ENCODE measurements at regions not wholly inside any gene's neighbourhood (a gene's known extent, or its start where the extent isn't known, plus 50 kb on each side); places are given as distances from the start of the nearest gene placed in this dataset.

DNA sequence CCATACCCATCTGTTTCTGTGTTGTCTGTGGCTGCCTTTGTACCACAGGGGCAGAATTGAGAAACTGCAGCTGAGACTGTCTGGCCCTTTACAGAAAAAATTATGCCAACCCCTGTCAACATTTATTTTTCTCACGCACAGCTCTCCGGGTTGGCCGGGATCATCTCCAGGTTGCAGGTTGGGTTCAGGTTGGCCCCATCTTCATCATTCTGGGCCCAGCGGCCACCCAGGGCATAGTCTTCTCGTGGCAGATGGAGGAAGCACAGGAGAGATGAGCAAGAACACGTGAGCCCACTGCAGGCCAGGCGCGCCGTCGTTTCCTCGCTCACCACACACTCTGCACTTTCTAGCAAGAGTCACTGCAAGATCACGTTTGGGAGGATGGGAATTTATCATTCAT, 66.1 kb upstream of the SEC14L1 start:
- Histone ChIP-seq H3K9me3 (no peaks in the 10 kb centered on the region), H3K27ac (no peak overlapping the region), H3K4me3 (no peak overlapping the region), H3K27me3 (no peaks in the 10 kb centered on the region), H3K36me3 (no peaks in the 10 kb centered on the region), H3K4me1 (no peaks in the 10 kb centered on the region)
- intact Hi-C loops (cut with DNase I), result no loop called here
- ATAC-seq (no peak), DNase-seq (no peak)
- TF ChIP-seq, protein P1, sequence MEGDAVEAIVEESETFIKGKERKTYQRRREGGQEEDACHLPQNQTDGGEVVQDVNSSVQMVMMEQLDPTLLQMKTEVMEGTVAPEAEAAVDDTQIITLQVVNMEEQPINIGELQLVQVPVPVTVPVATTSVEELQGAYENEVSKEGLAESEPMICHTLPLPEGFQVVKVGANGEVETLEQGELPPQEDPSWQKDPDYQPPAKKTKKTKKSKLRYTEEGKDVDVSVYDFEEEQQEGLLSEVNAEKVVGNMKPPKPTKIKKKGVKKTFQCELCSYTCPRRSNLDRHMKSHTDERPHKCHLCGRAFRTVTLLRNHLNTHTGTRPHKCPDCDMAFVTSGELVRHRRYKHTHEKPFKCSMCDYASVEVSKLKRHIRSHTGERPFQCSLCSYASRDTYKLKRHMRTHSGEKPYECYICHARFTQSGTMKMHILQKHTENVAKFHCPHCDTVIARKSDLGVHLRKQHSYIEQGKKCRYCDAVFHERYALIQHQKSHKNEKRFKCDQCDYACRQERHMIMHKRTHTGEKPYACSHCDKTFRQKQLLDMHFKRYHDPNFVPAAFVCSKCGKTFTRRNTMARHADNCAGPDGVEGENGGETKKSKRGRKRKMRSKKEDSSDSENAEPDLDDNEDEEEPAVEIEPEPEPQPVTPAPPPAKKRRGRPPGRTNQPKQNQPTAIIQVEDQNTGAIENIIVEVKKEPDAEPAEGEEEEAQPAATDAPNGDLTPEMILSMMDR (IDR thresholded peaks at IDR 0.05), result no peak

DNA sequence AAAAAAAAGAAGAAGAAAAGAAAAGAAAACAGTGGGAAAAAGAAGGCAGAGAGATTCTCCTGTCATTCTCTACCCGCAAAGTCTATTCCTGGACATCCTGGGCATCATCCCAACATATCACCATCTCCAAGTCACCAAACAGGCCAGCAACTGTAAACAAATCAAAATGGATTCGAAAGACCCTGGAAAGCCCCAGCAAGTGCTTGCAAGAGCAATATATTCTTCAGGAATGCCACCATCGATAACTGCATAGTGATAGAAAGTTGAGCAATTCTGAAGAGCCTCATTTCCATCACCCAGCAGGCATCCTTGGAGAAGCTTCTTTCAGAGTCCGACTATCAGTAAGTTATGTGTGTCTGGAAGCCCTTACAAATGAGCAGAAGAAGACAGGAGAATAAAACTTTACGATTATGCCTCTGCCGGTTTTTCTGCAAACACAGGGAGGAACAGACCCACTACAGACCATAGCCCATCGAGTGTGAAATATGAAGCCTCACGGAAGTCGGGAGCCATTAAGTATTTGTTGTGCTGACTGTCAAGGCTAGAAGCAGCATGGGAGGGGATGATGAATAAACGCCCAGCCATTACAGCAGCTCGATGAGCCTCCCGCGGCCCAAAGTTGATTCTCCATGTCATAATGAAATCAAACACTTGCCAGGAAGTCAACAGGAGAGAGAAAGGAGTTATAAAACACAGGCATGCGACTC, 64.5 kb upstream of the SEC14L1 start:
- Histone ChIP-seq H3K27me3 (no peaks in the 10 kb centered on the region), H3K36me3 (no peaks in the 10 kb centered on the region), H3K9me3 (no peaks in the 10 kb centered on the region), H3K4me1 (no peaks in the 10 kb centered on the region), H3K4me3 (no peak overlapping the region), H3K27ac (no peak overlapping the region)
- TF ChIP-seq, protein P1 (IDR thresholded peaks at IDR 0.05), result no peak
- ATAC-seq, result no peak
- no peak for DNase-seq
- intact Hi-C loops (cut with DNase I), result no loop called here

DNA sequence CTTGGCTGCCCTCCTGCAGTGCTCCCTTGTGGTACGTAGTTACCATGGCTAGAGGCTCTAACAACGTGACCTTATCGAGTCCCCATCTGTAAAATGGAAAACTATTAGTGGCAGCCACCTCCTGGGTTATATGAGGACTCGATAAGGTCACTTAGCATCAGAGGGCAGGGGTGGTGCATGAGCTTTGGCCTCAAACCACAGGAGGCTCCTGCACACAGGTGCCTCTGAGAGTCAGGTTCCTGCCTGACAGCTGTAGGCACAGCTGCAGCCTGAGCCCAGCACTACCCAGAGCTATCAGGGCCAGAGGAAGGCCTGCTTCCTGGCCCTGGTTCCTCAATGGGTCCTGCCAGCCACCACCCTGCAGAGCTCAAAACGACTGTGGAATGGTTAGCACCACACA, 57.2 kb upstream of the SEC14L1 start:
- TF ChIP-seq, protein P1 (IDR thresholded peaks at IDR 0.05), result no peak
- intact Hi-C loops (cut with DNase I), result no loop called here

DNA sequence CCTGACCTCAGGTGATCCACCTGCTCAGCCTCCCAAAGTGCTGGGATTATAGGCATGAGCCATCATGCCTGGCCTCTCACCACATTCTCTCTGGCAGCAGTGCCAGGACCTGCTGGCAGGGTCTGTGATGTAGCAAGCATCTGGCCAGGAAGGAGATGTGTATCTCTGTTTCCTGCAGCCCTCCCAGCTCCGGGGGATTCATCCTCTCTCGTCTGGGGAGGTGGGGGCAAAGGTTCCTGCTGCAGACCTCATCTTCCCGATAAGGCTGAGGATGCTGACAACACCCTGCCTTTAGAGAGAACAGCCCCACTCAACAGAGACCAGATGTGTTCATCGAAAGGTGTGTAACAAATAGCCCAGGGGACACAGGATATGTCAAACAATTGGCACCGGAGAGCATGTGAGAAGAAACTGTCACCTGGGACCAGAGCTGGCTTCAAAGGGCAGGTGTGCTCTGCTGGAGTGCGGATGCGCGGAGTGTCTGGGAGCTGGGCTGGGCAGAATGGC, 54.8 kb upstream of the SEC14L1 start:
- DNase-seq (no peak), ATAC-seq (no peak)
- H3K4me3 ChIP-seq, result no peak overlapping the region
- no peaks in the 10 kb centered on the region for H3K9me3 ChIP-seq
- H3K27ac ChIP-seq, result no peak overlapping the region
- TF ChIP-seq, protein P1 (IDR thresholded peaks at IDR 0.05), result no peak
- intact Hi-C loops (cut with DNase I), result no loop called here
- H3K4me1 ChIP-seq, result peaks cover 28% of the 10 kb centered on the region
- peaks cover 8% of the 10 kb centered on the region for H3K36me3 ChIP-seq
- no peaks in the 10 kb centered on the region for H3K27me3 ChIP-seq

More for the DNA sequence above, 57.2 kb upstream of the SEC14L1 start:
- peaks cover 10% of the 10 kb centered on the region for H3K4me1 ChIP-seq
- H3K9me3 ChIP-seq, result no peaks in the 10 kb centered on the region
- no peak for ATAC-seq
- H3K4me3 ChIP-seq, result no peak overlapping the region
- H3K27me3 ChIP-seq, result no peaks in the 10 kb centered on the region
- DNase-seq, result no peak
- no peaks in the 10 kb centered on the region for H3K36me3 ChIP-seq
- H3K27ac ChIP-seq, result no peak overlapping the region

DNA sequence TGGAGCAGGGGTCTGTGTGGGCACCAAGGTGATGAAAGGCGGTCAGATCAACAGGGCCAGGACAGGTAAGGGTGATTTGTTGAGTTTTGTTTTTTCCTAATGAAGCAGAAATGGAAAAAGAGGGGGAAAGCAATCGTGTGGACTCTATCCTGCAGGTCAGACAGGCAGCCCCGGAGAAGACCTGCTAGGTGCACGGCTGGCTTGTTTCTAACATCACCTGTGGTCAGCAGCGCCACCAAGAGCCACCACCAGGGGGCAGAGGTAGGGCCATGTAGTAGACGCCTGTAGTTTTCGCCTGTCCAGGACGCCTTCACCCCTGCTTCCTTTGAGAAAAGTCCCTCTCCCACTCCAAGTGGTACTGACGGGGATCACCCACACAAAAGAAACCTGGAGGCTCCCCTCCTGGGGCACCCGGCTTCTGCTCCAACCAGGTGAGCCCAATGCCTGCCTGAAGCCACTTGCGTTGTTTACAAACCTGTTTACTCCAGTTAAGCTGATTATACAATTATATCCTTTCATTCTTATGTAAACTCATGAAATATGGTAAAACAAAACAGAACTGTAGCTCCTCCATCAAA, 54.2 kb upstream of the SEC14L1 start:
- H3K9me3 ChIP-seq, result no peaks in the 10 kb centered on the region
- peaks cover 33% of the 10 kb centered on the region for H3K4me1 ChIP-seq
- no peaks in the 10 kb centered on the region for H3K27me3 ChIP-seq
- intact Hi-C loops (cut with DNase I), result no loop called here
- peak; percentile 94 for DNase-seq
- H3K27ac ChIP-seq, result no peak overlapping the region
- TF ChIP-seq, protein P1 (IDR thresholded peaks at IDR 0.05), result peak; percentile 94
- ATAC-seq, result peak; percentile 86
- peaks cover 14% of the 10 kb centered on the region for H3K36me3 ChIP-seq
- H3K4me3 ChIP-seq, result no peak overlapping the region

All from upper lobe of right lung (tissue), 1 donor.